ENCODE measurements at regions not wholly inside any gene's neighbourhood (a gene's known extent, or its start where the extent isn't known, plus 50 kb on each side); places are given as distances from the start of the nearest gene placed in this dataset.

- TF ChIP-seq GABPA (IDR thresholded peaks at IDR 0.05; ENCODE audit: low read depth), result no peak
- no peak for TF ChIP-seq CBX5 (IDR thresholded peaks at IDR 0.05; ENCODE audit: low read depth)
- TF ChIP-seq NR2C1 (IDR thresholded peaks at IDR 0.05), result no peak
- no peak for TF ChIP-seq SREBF1 (IDR thresholded peaks at IDR 0.05; ENCODE audit: low read length)
- TF ChIP-seq TCF7 (IDR thresholded peaks at IDR 0.05; ENCODE audit: borderline replicate concordance), result no peak
- no peak for TF ChIP-seq RCOR1 (conservative IDR thresholded peaks at IDR 0.05; ENCODE audit: low read depth, low read length)
- no peak for TF ChIP-seq DPF2 (IDR thresholded peaks at IDR 0.05)
Observed at GRCh38 chr1:30541721-30542485, 181.5 kb downstream of the MATN1 start.

DNA sequence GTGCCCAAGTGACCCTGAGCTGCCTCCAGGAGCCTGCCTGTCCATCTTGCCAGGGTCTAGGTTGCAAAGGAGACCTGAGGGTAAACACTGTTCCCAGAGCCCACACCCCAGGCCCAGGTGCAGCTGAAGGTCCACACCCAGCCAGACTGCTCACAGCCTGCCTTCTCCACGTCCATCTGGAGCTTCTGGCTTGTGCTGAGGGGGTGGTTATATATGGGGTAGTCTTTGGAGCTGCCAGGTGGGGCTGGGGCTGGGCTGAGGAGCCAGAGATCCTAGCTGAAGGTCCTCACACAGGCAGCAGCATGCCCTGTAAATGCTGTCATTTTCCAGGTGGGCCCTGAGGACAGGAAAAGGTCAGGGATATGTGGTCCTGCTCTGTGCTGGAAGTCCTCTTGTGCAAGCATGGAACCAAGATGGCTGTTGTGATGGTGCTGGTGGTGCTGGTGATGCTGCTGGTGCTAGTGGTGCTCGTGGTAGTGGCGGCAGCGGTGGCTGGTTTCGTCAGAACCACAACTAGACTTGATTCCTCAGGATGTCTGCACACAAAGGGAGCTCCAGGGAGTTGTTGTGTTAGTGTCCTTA is 182.7 kb downstream of the MATN1 start:
- H3K4me2 ChIP-seq (ENCODE audit: control insufficient read depth, insufficient read depth), result no peak overlapping the region
- H3K4me1 ChIP-seq (ENCODE audit: control insufficient read depth, insufficient read depth, low read length), result no peaks in the 10 kb centered on the region
- no peak for ATAC-seq
- H3K27ac ChIP-seq (ENCODE audit: control insufficient read depth, insufficient read depth), result no peak overlapping the region
- no peak for FAIRE-seq
- H3K4me3 ChIP-seq, result no peak overlapping the region
- H3K36me3 ChIP-seq (ENCODE audit: control insufficient read depth in 2 of 2, insufficient read depth in 2 of 2, low read length in 1 of 2), result no peaks in the 10 kb centered on the region
- ChIA-PET CTCF (interaction anchor here (1.4 kb wide), 1 partner anchor 160 kb away, joined by 4 read pairs; no protein-coding TSS in a partner anchor), POLR2A (no interaction called here), SMC1A (ENCODE audit: uncharacterized antibody, unreplicated experiment) (no interaction called here), RAD21 (ENCODE audit: unreplicated experiment) (no interaction called here)
- no peaks in the 10 kb centered on the region; the same call in 2 of the 3 replicates for H3K9me3 ChIP-seq (replicated peaks; ENCODE audit: control insufficient read depth, insufficient read depth, low read length)
- no peaks in the 10 kb centered on the region for H3K27me3 ChIP-seq (replicated peaks in 1 of 2; ENCODE audit: control insufficient read depth in 2 of 2, insufficient read depth in 2 of 2, low read length in 1 of 2)
- no peaks in the 10 kb centered on the region for H4K20me1 ChIP-seq (ENCODE audit: control insufficient read depth, insufficient read depth)
- H3K9ac ChIP-seq (ENCODE audit: control insufficient read depth, insufficient read depth, low read length), result no peak overlapping the region
- no TSS peak for BruUV-seq (replicated peaks)
- intact Hi-C loops (cut with micrococcal nuclease; ENCODE audit: unreplicated experiment) (no loop called here), in situ Hi-C loops (cut with MboI) (no loop called here)
- no peak for DNase-seq (ENCODE audit: low read depth, low spot score)
- no peaks in the 10 kb centered on the region for H3K79me2 ChIP-seq (ENCODE audit: control insufficient read depth, insufficient read depth, low read length)
- no peak overlapping the region for H2AFZ ChIP-seq (ENCODE audit: control insufficient read depth, low read depth, low read length)
- 7% methylated on average over 5 of the region's 5 CpGs for WGBS (ENCODE audit: insufficient coverage, insufficient replicate concordance, low lambda C conversion rate, missing lambda C conversion rate)
- TF ChIP-seq KDM1A (IDR thresholded peaks at IDR 0.05; ENCODE audit: borderline replicate concordance) (no peak), MTA2 (IDR thresholded peaks at IDR 0.05; ENCODE audit: low read depth) (no peak), ASH2L (IDR thresholded peaks at IDR 0.05; ENCODE audit: borderline replicate concordance, low read depth) (no peak), MEF2A (IDR thresholded peaks at IDR 0.05; ENCODE audit: insufficient read depth, low read depth, low read length) (no peak), CREM (IDR thresholded peaks at IDR 0.05; ENCODE audit: low read depth) (no peak), SRF (IDR thresholded peaks at IDR 0.05; ENCODE audit: low read depth in 2 of 2, low read length in 2 of 2) (no peak), RAD51 (IDR thresholded peaks at IDR 0.05) (no peak), RELB (IDR thresholded peaks at IDR 0.05; ENCODE audit: low read depth) (no peak), KAT2A (conservative IDR thresholded peaks at IDR 0.05; ENCODE audit: control insufficient read depth, low read depth, low read length) (no peak), ZBED1 (IDR thresholded peaks at IDR 0.05; ENCODE audit: borderline replicate concordance) (no peak), TAF1 (IDR thresholded peaks at IDR 0.05; ENCODE audit: borderline replicate concordance, low read depth, low read length) (no peak), RCOR1 (conservative IDR thresholded peaks at IDR 0.05; ENCODE audit: low read depth, low read length) (no peak)

More at GRCh38 chr1:30541721-30542485, 181.5 kb downstream of the MATN1 start:
- Histone ChIP-seq H3K4me3 (no peak overlapping the region), H3K79me2 (ENCODE audit: control insufficient read depth, insufficient read depth, low read length) (no peaks in the 10 kb centered on the region), H3K9me3 (replicated peaks; ENCODE audit: control insufficient read depth, insufficient read depth, low read length) (no peaks in the 10 kb centered on the region; the same call in 2 of the 3 replicates), H3K27me3 (replicated peaks in 1 of 2; ENCODE audit: control insufficient read depth in 2 of 2, insufficient read depth in 2 of 2, low read length in 1 of 2) (no peaks in the 10 kb centered on the region), H2AFZ (ENCODE audit: control insufficient read depth, low read depth, low read length) (no peak overlapping the region), H3K36me3 (ENCODE audit: control insufficient read depth in 2 of 2, insufficient read depth in 2 of 2, low read length in 1 of 2) (no peaks in the 10 kb centered on the region), H3K4me1 (ENCODE audit: control insufficient read depth, insufficient read depth, low read length) (no peaks in the 10 kb centered on the region), H3K4me2 (ENCODE audit: control insufficient read depth, insufficient read depth) (no peak overlapping the region), H3K9ac (ENCODE audit: control insufficient read depth, insufficient read depth, low read length) (no peak overlapping the region), H4K20me1 (ENCODE audit: control insufficient read depth, insufficient read depth) (no peaks in the 10 kb centered on the region), H3K27ac (ENCODE audit: control insufficient read depth, insufficient read depth) (no peak overlapping the region)
- FAIRE-seq, result no peak
- BruUV-seq (replicated peaks), result no TSS peak
- no peak for ATAC-seq
- POLR2A ChIA-PET, result no interaction called here
- intact Hi-C loops (cut with micrococcal nuclease; ENCODE audit: unreplicated experiment) (no loop called here), in situ Hi-C loops (cut with MboI) (no loop called here)
- CTCF ChIA-PET, result interaction anchor here (1.4 kb wide), 1 partner anchor 162 kb away, joined by 4 read pairs; no protein-coding TSS in a partner anchor
- 28% methylated on average over 10 of the region's 10 CpGs for WGBS (ENCODE audit: insufficient coverage, insufficient replicate concordance, low lambda C conversion rate, missing lambda C conversion rate)
- RAD21 ChIA-PET (ENCODE audit: unreplicated experiment), result no interaction called here
- SMC1A ChIA-PET (ENCODE audit: uncharacterized antibody, unreplicated experiment), result no interaction called here
- no peak for DNase-seq (ENCODE audit: low read depth, low spot score)
